ENCODE measurements at regions not wholly inside any gene's neighbourhood (a gene's known extent, or its start where the extent isn't known, plus 50 kb on each side); places are given as distances from the start of the nearest gene placed in this dataset.

DNA sequence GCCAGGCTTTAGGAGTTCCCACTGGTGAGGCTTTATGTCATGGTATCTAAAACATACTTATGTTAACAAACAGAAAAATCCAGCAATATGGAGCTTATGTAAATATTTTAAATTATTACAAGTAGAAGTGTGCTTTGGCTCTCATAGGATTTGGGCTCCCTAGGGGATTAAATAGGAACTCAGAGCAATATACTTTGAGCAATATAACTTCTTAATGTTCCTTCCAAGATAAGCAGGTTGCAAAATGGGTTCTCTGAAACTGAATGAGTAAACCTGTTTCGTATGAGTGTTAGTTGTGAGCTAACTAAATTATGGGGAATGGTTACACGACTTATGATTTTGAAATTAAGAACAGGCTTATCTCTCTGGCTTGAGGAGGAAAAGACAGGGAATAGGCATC, 366.1 kb upstream of the ZNF385D start:
- intact Hi-C loops (cut with micrococcal nuclease) = loop anchor here (2.0 to 10.0 kb wide), 4 partner anchors 362 to 1890 kb away; partner anchors contain the start of gene ZNF385D
- in situ Hi-C loops (cut with MboI) = no loop called here
- Histone ChIP-seq H3K36me3 (ENCODE audit: control insufficient read depth, insufficient read depth, low read length) (no peaks in the 10 kb centered on the region), H3K27ac (ENCODE audit: extremely low read depth, low read depth, low read length) (no peak overlapping the region), H3K27me3 (ENCODE audit: control insufficient read depth in 2 of 2, insufficient read depth in 2 of 2, low read length in 2 of 2) (no peaks in the 10 kb centered on the region), H3K9ac (ENCODE audit: insufficient read depth in 1 of 2, low read depth in 2 of 2, low read length in 2 of 2) (no peak overlapping the region), H2AFZ (ENCODE audit: low read depth, low read length) (no peak overlapping the region), H3K4me1 (replicated peaks in 1 of 2; ENCODE audit: control insufficient read depth in 2 of 2, insufficient read depth in 2 of 2, low read length in 2 of 2) (no peaks in the 10 kb centered on the region), H4K20me1 (replicated peaks; ENCODE audit: control insufficient read depth, insufficient read depth, low read length) (no peaks in the 10 kb centered on the region), H3K79me2 (ENCODE audit: control insufficient read depth, insufficient read depth, low read length) (no peaks in the 10 kb centered on the region), H3K4me3 (no peak overlapping the region), H3K9me1 (ENCODE audit: control insufficient read depth, insufficient read depth, low read length) (no peaks in the 10 kb centered on the region), H3K4me2 (ENCODE audit: insufficient read depth, low read length) (no peak overlapping the region), H3K9me3 (replicated peaks; ENCODE audit: control insufficient read depth, insufficient read depth, low read depth, low read length) (no peaks in the 10 kb centered on the region)
- no peak for FAIRE-seq
- WGBS (ENCODE audit: insufficient coverage, low coverage, missing lambda C conversion rate) = 7% methylated on average over 2 of the region's 2 CpGs
- DNase-seq (ENCODE audit: extremely low read depth in 1 of 4, low spot score in 3 of 4) = no peak
- ATAC-seq = no peak
- BruUV-seq (replicated peaks) = no TSS peak
- POLR2A ChIA-PET = no interaction called here
- CTCF ChIA-PET (ENCODE audit: low intra/inter-chr PET ratio) = interaction anchor here (1.0 to 1.4 kb wide), 3 partner anchors 1777 to 1926 kb away, joined by 4 to 5 read pairs (median 5); no protein-coding TSS in a partner anchor
- TF ChIP-seq XRCC5 (IDR thresholded peaks at IDR 0.05; ENCODE audit: low read depth, low read length) = no peak
- no peak for TF ChIP-seq ILF3 (IDR thresholded peaks at IDR 0.05; ENCODE audit: borderline replicate concordance)
- TF ChIP-seq TBL1XR1 (IDR thresholded peaks at IDR 0.05; ENCODE audit: low read length in 2 of 2) = no peak
- no peak for TF ChIP-seq SMARCC2 (IDR thresholded peaks at IDR 0.05; ENCODE audit: low read depth)
- TF ChIP-seq, protein P1, sequence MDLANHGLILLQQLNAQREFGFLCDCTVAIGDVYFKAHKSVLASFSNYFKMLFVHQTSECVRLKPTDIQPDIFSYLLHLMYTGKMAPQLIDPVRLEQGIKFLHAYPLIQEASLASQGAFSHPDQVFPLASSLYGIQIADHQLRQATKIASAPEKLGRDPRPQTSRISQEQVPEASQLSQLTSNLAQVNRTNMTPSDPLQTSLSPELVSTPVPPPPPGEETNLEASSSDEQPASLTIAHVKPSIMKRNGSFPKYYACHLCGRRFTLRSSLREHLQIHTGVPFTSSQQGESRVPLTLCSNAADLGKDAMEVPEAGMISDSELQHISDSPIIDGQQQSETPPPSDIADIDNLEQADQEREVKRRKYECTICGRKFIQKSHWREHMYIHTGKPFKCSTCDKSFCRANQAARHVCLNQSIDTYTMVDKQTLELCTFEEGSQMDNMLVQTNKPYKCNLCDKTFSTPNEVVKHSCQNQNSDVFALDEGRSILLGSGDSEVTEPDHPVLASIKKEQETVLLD (IDR thresholded peaks at IDR 0.05) = no peak
- TF ChIP-seq ZC3H11A (IDR thresholded peaks at IDR 0.05; ENCODE audit: low read depth, low read length) = no peak
